GM10248 (cell line): ENCODE measurements at regions not wholly inside any gene's neighbourhood (a gene's known extent, or its start where the extent isn't known, plus 50 kb on each side); places are given as distances from the start of the nearest gene placed in this dataset.

ENCODE experiments used
- CTCF ChIA-PET: fragments of 300-600 bp; sonication (Branson Sonifier 250); formaldehyde crosslinking; extraction: SDS; loops from one replicate; lab custom pipeline; 2021; ENCODE audit warnings: antibody characterized with exemption; lab: Yijun Ruan, JAX
- POLR2A ChIA-PET: fragments of 350-650 bp; sonication (Branson Sonifier 250); formaldehyde crosslinking; extraction: SDS; loops from one replicate; lab custom pipeline; 2020; ENCODE audit warnings: antibody characterized with exemption; lab: Yijun Ruan, JAX
- DNase-seq: peaks from one replicate; pipeline ENCODE4 v3.0.0; 2012; ENCODE audit errors: extremely low spot score
- TF ChIP-seq, protein P1 (sequence below): IDR thresholded peaks from 2 replicates; pipeline ENCODE4 v1.5.1; 2012; ENCODE audit warnings: mild to moderate bottlenecking, low read depth; ENCODE audit errors: extremely low read depth, missing control alignments, control extremely low read depth

DNA sequence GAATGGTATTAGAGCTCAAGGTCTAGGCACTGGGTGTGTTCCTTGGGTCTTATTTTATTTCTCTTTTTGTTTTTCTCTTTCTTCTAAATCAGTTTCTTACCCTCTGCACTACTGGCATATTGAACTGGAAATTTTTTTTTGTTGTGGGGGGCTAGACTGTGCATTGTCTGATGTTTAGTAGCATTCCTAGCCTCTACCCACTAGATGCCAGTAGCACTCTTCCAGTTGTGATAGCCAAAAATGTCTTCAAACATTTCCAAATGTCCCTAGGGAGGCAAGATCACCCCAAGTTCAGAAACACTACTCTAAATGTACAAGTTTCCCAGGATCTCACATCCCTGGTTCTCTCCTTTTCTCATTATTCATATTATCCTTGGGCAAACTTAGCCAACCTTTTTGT is 69.8 kb upstream of the AMOT start:
- ChIA-PET CTCF (no interaction called here), POLR2A (no interaction called here)
- TF ChIP-seq, protein P1, sequence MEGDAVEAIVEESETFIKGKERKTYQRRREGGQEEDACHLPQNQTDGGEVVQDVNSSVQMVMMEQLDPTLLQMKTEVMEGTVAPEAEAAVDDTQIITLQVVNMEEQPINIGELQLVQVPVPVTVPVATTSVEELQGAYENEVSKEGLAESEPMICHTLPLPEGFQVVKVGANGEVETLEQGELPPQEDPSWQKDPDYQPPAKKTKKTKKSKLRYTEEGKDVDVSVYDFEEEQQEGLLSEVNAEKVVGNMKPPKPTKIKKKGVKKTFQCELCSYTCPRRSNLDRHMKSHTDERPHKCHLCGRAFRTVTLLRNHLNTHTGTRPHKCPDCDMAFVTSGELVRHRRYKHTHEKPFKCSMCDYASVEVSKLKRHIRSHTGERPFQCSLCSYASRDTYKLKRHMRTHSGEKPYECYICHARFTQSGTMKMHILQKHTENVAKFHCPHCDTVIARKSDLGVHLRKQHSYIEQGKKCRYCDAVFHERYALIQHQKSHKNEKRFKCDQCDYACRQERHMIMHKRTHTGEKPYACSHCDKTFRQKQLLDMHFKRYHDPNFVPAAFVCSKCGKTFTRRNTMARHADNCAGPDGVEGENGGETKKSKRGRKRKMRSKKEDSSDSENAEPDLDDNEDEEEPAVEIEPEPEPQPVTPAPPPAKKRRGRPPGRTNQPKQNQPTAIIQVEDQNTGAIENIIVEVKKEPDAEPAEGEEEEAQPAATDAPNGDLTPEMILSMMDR, result no peak
- no peak for DNase-seq

DNA sequence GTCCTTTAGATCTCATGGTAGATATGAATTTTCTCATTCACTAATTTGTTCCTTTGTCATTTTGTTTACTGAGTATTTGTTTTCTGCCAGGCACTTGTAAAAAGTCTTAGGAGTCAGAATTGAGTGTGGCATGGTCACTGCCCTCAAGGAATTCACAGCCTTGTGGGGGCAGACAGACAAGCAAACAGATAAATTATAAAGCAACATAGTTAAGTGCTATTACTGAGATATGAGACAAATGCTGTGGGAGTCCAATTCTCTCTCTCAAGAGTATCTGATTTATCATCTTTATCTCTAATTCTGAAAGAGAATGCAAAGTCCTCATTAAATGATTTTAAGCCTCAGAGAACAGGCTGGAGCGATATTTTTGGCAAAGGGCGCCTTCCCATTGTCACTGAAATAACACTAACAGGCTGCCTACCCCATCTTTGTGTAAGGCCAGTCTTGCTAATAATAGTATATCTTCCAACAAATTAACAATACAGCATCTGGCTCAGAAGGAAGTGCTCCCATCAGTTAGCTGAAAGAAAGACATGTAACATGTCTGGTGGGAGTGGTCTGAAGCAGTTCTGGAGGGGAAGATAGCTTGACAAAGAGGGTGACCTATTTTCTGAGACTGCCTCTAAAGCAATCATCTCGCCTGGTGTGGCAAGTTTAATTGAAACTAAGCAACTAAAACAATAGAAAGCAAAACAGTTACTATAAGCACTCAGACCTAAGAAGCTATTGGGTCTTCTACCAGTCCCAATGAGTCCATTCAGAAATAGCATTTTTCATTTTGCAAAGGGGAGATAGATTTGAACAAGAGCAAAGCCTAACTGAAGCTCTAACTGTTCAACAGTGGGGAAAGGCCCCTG is 61.5 kb upstream of the AMOT start:
- ChIA-PET POLR2A (no interaction called here), CTCF (no interaction called here)
- TF ChIP-seq, protein P1, result no peak
- DNase-seq, result no peak

DNA sequence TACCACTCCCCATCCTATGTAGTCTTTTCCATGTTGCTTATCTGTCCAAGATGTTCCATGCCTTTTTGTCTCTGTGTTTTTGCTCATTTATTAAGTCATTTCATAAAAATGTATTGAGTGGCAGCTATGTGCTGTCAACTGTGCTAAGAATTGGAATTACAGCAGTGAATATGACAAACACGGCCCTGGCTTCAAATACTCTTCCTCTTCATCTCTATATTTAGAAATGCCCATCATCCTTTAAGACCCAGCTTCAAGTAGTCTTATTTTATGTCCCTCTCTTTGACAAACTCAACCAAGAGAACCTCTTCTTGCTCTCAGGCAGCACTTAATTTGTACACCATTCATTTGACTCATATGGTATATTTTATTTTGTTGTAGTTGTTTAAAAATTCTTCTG is 55.4 kb upstream of the AMOT start:
- DNase-seq, result no peak
- CTCF ChIA-PET, result interaction anchor here (0.7 kb wide), 1 partner anchor 9 kb away, joined by 3 read pairs; no protein-coding TSS in a partner anchor
- TF ChIP-seq, protein P1, result no peak
- POLR2A ChIA-PET, result no interaction called here
